ENCODE measurements at regions not wholly inside any gene's neighbourhood (a gene's known extent, or its start where the extent isn't known, plus 50 kb on each side); places are given as distances from the start of the nearest gene placed in this dataset.

DNA sequence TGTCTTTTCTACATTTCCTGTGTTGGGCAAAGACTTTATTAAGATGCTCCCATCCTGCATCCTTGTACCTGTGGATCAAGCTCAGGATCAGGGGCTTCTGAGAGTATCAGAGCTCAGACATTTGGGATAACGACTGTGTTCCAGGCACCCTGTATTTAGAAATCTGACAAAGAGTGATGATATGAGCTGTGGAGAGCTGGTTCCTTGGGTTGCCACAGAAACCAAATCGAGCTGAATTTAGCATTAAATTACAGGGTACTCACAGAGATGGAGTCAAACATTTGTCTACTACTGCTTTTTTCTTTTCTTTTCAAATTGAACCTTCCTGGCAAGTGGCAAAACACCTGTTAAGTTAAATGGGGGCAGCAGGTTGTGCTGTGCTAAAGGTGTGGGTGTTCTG, 110.6 kb downstream of the XCL2 start:
- Histone ChIP-seq H3K79me2 (ENCODE audit: insufficient read depth, low read length) (no peaks in the 10 kb centered on the region), H3K4me1 (ENCODE audit: insufficient read depth, low read length) (no peaks in the 10 kb centered on the region), H3K9me3 (ENCODE audit: low read length) (no peaks in the 10 kb centered on the region), H3K27me3 (ENCODE audit: control insufficient read depth in 1 of 2, insufficient read depth in 2 of 2, low read length in 2 of 2) (no peaks in the 10 kb centered on the region), H2AFZ (ENCODE audit: low read length) (no peak overlapping the region), H3K27ac (ENCODE audit: extremely low read length, insufficient read depth, low read length) (no peak overlapping the region), H3K4me2 (ENCODE audit: low read depth, low read length) (no peak overlapping the region), H3K9ac (ENCODE audit: insufficient read depth, low read depth, low read length) (no peak overlapping the region), H3K36me3 (replicated peaks in 1 of 2; ENCODE audit: control insufficient read depth in 1 of 2, insufficient read depth in 2 of 2, low read length in 2 of 2) (no peaks in the 10 kb centered on the region; a peak in 1 of 5 replicates), H3K4me3 (replicated peaks in 1 of 3; ENCODE audit: insufficient read depth in 1 of 3, low read depth in 2 of 3, low read length in 3 of 3) (no peak overlapping the region), H4K20me1 (ENCODE audit: insufficient read depth, low read length) (0 out of 2 replicates have a peak, but pooled peaks cover 3% of the 10 kb centered on the region)
- TF ChIP-seq ARNT2 (CRISPR knock-in tag; IDR thresholded peaks at IDR 0.05; ENCODE audit: low read depth) (no peak), KLF12 (CRISPR knock-in tag; IDR thresholded peaks at IDR 0.05; ENCODE audit: borderline replicate concordance) (no peak)
- in situ Hi-C loops (cut with HindIII; ENCODE audit: extremely low pct_ligation_motif_present, low pct_unique_long_range_greater_than_20kb) (no loop called here), intact Hi-C loops (cut with micrococcal nuclease; ENCODE audit: unreplicated experiment) (no loop called here)
- no TSS peak for BruUV-seq (replicated peaks)
- 78% methylated on average over 2 of the region's 2 CpGs for WGBS (ENCODE audit: low lambda C conversion rate)
- FAIRE-seq (no peak), DNase-seq (ENCODE audit: low spot score) (no peak), ATAC-seq (no peak)
- POLR2A ChIA-PET: no interaction called here
- CTCF ChIA-PET (ENCODE audit: low intra/inter-chr PET ratio, low total read pairs): no interaction called here

DNA sequence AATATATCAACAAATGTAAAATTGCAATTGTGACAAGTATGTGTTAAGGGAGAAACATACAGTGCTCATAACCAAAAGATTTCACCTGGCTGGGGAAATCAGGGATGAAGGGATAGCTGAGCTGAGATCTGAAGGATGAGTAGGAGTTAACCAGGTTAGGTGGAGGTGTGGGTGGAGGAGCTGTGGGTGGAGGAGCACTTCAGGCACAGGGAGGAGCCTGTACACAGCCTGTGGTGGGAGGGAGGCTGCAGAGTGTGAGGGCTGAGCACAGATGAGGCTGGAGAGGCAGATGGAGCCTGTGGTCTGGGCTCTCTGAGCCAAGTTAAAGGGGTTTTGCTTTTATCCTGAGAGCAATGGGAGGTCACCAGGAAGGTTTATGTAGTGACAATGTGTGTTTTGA, 111.9 kb downstream of the XCL2 start:
- H3K4me2 ChIP-seq (ENCODE audit: low read depth, low read length): no peak overlapping the region
- H3K9me3 ChIP-seq (ENCODE audit: low read length): no peaks in the 10 kb centered on the region
- H3K4me1 ChIP-seq (ENCODE audit: insufficient read depth, low read length): no peaks in the 10 kb centered on the region
- BruUV-seq (replicated peaks): no TSS peak
- TF ChIP-seq ZNF446 (CRISPR knock-in tag; IDR thresholded peaks at IDR 0.05): no peak
- no peak for TF ChIP-seq PAF1 (CRISPR knock-in tag; IDR thresholded peaks at IDR 0.05)
- peak; percentile 77 for TF ChIP-seq ZNF263 (CRISPR knock-in tag; IDR thresholded peaks at IDR 0.05)
- no peak for TF ChIP-seq ZBTB4 (CRISPR knock-in tag; IDR thresholded peaks at IDR 0.05; ENCODE audit: borderline replicate concordance)
- no peak overlapping the region for H2AFZ ChIP-seq (ENCODE audit: low read length)
- ATAC-seq (no peak), DNase-seq (ENCODE audit: low spot score) (no peak), FAIRE-seq (no peak)
- POLR2A ChIA-PET: no interaction called here
- no peaks in the 10 kb centered on the region; a peak in 1 of 5 replicates for H3K36me3 ChIP-seq (replicated peaks in 1 of 2; ENCODE audit: control insufficient read depth in 1 of 2, insufficient read depth in 2 of 2, low read length in 2 of 2)
- no peaks in the 10 kb centered on the region for H3K27me3 ChIP-seq (ENCODE audit: control insufficient read depth in 1 of 2, insufficient read depth in 2 of 2, low read length in 2 of 2)
- H3K9ac ChIP-seq (ENCODE audit: insufficient read depth, low read depth, low read length): no peak overlapping the region
- no peak overlapping the region for H3K4me3 ChIP-seq (replicated peaks in 1 of 3; ENCODE audit: insufficient read depth in 1 of 3, low read depth in 2 of 3, low read length in 3 of 3)
- 0 out of 2 replicates have a peak, but pooled peaks cover 3% of the 10 kb centered on the region for H4K20me1 ChIP-seq (ENCODE audit: insufficient read depth, low read length)
- intact Hi-C loops (cut with micrococcal nuclease; ENCODE audit: unreplicated experiment): no loop called here
- in situ Hi-C loops (cut with HindIII; ENCODE audit: extremely low pct_ligation_motif_present, low pct_unique_long_range_greater_than_20kb): no loop called here
- H3K27ac ChIP-seq (ENCODE audit: extremely low read length, insufficient read depth, low read length): no peak overlapping the region
- H3K79me2 ChIP-seq (ENCODE audit: insufficient read depth, low read length): no peaks in the 10 kb centered on the region
- CTCF ChIA-PET (ENCODE audit: low intra/inter-chr PET ratio, low total read pairs): no interaction called here
